NCI-H146 (cell line): ENCODE measurements at regions not wholly inside any gene's neighbourhood (a gene's known extent, or its start where the extent isn't known, plus 50 kb on each side); places are given as distances from the start of the nearest gene placed in this dataset.

Experiments used
- DNase-seq: peaks from one replicate; lab custom pipeline; 2025; lab: John Stamatoyannopoulos, UW

- no peak for DNase-seq
Observed at GRCh38 chr20:6956056-6956455, 188.6 kb downstream of the BMP2 start.

- no peak for DNase-seq
Observed at GRCh38 chr20:6956574-6956973, 189.1 kb downstream of the BMP2 start.

DNA sequence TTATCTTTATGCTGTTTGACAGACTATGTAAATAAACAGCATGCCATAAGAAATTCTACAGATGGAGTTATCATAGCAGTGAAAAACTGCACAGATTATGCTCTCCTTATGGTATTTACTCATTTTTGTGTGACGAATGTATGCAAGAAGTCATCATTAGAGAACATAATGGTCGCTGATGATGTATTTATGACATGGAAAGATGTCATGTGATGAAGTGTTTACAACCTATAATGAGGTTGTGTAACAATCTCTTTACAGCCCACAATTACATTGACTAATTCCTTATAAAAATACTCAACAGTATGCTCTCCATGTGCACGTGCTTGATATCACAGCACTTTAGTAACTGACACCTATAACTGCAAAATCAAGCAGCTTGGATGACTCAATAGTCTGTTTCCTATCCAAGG lies 192.4 kb downstream of the BMP2 start:
- no peak for DNase-seq

DNA sequence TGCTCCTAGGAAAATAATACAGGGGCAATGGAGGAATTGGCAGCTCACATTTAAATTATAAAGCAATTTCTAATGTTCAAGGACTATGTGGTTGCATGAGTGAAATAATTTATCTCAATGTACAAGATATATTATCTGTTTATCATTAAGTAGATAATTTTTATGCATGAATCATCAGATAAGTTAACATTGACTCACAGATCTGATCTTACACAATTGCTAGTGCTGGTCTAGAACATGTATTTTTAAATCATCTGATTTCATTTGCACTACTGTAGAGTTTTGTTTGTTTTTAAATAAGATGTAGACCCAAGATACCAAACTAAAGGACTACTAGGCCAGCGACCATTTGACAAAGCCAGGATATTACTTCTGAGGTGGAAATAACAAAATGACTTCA lies 199.2 kb downstream of the BMP2 start:
- no peak for DNase-seq

DNA sequence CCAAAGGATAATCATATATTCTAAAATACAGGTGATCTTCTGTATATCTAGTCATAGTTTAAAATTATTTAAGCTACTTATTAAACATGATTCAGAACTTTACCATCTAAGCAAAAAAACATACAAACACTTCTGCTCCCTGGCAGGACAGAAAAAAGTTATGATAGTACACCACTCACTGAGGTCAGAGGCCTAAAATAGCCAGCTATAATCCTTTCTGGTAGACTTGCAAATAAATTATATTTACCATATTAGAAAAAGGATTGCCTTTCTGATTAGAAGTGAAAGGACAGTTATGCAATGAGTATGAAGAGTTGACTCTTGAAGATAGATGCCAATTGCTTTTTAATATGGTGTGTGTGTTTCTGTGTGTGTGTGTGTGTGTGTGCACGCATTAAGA lies 207.4 kb downstream of the BMP2 start:
- DNase-seq: no peak

DNA sequence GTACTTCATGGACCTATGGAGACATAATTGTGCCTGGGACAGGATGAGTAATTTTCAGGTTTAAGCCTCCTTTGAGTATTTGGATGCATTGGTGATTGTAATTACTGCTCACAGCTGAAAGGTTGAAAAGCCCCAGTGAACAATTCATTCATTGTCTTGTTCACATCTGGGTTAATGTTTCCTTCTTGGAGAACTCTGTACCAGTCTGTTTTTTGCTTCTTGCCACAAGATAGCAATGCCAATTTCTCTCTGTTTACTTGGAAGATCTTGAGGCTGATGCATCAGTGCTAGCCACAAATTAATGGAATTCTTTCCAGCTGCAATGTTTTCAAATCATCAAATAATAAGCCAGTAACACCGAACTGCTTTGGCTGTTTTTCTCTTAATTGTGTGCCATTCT lies 207.8 kb downstream of the BMP2 start:
- no peak for DNase-seq

- DNase-seq: no peak
Observed at GRCh38 chr20:6976106-6976900, 208.8 kb downstream of the BMP2 start.

- no peak for DNase-seq
Observed at GRCh38 chr20:6979621-6980020, 212.1 kb downstream of the BMP2 start.

- DNase-seq: no peak
Observed at GRCh38 chr20:6993011-6993410, 225.5 kb downstream of the BMP2 start.

DNA sequence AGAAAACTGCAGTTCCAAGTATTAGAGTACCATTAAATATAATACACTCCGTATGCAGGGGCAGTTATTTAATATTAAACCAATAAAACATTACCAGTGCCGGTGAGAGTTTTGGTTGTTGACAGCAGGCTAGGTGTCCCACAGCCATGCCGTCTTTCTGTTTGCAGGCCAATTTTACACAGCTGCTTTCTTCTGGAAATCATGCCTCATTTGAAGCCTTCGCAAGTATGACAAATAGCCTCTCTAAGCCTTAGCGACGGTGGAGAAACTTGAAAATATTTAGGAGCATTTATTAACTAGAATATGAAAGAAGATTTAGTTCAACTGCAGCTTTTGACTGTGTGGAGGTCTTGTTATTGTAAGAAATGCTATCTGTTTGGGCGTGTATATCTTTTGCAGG lies 226.0 kb downstream of the BMP2 start:
- no peak for DNase-seq

DNA sequence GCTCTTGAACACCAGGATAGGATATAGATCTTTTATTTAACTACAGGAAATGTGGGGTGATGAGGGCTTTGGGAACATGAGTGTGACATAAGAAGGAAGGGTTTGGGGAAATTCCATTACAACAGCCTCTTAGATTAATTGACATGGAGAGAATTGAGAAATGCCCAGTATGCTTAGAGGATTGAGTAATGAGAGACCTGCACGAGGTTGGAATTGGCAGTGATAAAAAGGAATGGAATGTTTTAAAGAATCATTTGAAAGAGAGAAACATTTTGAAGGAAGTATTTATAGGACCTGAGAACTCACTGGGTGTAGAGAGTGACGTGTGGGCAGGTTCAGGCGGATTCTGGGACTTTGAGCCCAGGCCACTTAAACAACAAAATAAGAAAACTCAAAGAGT lies 227.0 kb downstream of the BMP2 start:
- no peak for DNase-seq

GRCh38 chr20:6998909-6999308 lies 231.4 kb downstream of the BMP2 start:
- no peak for DNase-seq

DNA sequence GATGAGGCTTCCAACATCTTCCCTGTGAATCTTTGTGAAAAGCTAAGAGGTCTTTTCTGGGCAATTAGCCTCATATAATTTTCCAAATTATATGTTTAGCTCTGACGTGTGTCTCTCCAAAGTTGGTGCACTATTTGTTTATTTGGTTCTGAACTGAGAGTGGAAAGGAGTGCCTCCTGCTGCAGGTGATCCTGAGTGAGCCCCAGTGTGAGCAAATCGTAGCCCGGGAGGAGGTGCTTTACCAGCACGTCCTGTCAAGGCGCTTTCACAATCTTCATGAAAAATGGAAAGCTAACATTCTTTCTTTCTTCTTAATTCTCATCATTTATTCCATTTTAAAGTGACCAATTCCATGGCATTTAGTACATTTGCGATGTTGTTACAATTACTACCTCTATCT lies 231.9 kb downstream of the BMP2 start:
- DNase-seq: no peak

DNA sequence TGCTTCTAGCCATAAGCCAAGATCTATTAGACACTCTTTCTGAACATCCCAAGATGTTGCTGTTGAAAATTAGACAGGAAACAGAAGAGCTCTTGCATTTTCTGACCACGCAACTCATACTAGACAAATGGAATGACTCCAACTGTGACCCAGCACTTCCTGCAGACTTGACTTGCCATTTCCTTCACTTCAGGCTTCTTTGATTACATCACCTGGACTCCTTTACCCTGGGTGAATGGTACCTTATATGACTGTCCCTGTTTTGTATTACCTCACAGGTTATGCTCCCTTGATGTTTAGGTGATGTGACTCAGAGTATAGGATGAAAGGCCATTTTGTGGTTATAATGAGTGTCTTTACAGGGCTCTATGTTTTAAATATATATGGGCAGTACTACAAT lies 236.1 kb downstream of the BMP2 start:
- DNase-seq: no peak

- DNase-seq: no peak
Observed at GRCh38 chr20:7004801-7005200, 237.3 kb downstream of the BMP2 start.

DNA sequence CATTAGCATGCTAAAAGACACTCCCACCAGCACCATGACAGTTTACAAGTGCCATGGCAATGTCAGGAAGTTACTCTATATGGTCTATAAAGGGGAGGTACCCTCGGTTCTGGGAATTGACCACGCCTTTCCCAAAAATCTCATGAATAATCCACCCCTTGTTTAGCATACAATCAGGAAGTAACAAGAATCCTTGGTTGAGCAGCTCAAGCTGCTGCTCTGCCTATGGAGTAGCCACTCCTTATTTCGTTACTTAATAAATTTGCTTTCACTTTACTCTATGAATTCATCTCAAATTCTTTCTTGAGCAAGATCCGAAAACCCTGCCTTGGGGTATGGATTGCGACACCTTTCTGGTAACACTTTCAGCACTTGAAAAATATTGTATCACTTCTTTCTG lies 243.0 kb downstream of the BMP2 start:
- no peak for DNase-seq

- no peak for DNase-seq
Observed at GRCh38 chr20:7015257-7015656, 247.8 kb downstream of the BMP2 start.

DNA sequence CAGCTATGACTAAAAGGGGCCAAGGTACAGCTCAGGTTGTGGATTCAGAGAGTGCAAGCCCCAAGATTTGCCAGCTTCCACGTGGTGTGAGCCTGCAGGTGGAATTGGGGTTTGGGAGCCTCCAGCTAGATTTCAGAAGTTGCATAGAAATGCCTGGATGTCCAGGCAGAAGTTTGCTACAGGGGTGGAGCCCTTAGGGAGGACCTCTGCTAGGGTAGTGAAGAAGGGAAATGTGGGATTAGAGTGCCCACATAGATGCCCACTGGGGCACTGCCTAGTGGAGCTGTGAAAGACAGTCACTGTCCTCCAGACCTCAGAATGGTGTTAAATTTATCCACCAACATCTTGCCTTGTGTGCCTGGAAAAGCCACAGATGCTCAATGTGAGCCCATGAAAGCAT lies 255.1 kb downstream of the BMP2 start:
- DNase-seq: no peak

DNA sequence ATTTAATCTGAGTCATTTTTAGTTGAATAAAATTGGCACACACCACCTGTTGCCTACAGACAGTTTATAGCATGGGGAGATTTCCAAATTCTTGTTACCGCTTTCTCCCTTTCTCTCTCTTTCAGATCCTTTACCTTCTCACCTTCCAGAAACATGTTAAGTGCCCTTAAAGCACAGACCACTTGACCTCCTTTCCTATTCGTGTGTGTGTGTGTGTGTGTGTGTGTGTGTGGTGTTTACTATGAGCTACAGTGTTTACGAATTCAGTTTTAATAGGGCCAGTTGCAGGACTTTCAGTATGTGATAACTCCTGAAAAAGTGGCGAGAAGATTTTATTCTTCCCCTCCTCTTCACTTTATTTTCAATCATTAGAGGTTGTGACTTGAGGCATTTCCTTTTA lies 258.1 kb downstream of the BMP2 start:
- no peak for DNase-seq

- no peak for DNase-seq
Observed at GRCh38 chr20:7029019-7029418, 261.5 kb downstream of the BMP2 start.

GRCh38 chr20:7031222-7031621 lies 263.7 kb downstream of the BMP2 start:
- no peak for DNase-seq

- no peak for DNase-seq
Observed at GRCh38 chr20:7038029-7038428, 270.5 kb downstream of the BMP2 start.

GRCh38 chr20:7057611-7058010 lies 290.1 kb downstream of the BMP2 start:
- no peak for DNase-seq

DNA sequence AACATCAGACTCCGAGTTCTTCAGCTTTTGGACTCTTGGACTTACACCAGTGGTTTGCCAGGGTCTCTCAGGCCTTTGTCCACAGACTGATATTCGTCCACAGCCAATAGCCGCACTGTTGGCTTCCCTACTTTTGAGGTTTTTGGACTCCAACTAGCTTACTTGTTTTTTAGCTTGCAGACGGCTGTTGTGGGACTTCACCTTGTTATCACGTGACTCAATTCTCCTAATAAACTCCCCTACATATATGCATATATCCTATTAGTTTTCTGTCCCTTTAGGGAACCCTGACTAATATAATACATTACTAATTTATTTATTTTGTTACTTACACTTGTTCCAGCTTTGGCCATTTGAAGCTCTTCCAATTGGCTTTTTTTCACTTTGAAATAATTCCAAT lies 311.3 kb downstream of the BMP2 start:
- no peak for DNase-seq
